ENCODE measurements at regions not wholly inside any gene's neighbourhood (a gene's known extent, or its start where the extent isn't known, plus 50 kb on each side); places are given as distances from the start of the nearest gene placed in this dataset.
"Not testable (repeated sequence)": the region's sequence is repeated elsewhere in the genome, so short reads cannot be mapped to it uniquely, and the experiment has no call there.

GRCh38 chr22:49519117-49519737 lies 308.4 kb downstream of the BRD1 start:
- no peak for DNase-seq

GRCh38 chr22:49518436-49518970 lies 309.2 kb downstream of the BRD1 start:
- DNase-seq: no peak

- no peak for DNase-seq
Measured at GRCh38 chr22:49517667-49518185, 309.9 kb downstream of the BRD1 start.

GRCh38 chr22:49517211-49517610 lies 310.5 kb downstream of the BRD1 start:
- DNase-seq: no peak

GRCh38 chr22:49515475-49515874 lies 312.2 kb downstream of the BRD1 start:
- no peak for DNase-seq

- DNase-seq: no peak
Measured at GRCh38 chr22:49514641-49515040, 313.0 kb downstream of the BRD1 start.

- no peak for DNase-seq
Measured at GRCh38 chr22:49514211-49514610, 313.5 kb downstream of the BRD1 start.

- DNase-seq: no peak
Measured at GRCh38 chr22:49513358-49513851, 314.3 kb downstream of the BRD1 start.

- DNase-seq: no peak
Measured at GRCh38 chr22:49512487-49513165, 315.0 kb downstream of the BRD1 start.

- DNase-seq: not testable (repeated sequence)
Measured at GRCh38 chr22:49511393-49512189, 316.1 kb downstream of the BRD1 start.

GRCh38 chr22:49510718-49511117 lies 317.0 kb downstream of the BRD1 start:
- no peak for DNase-seq

- DNase-seq: no peak
Measured at GRCh38 chr22:49509016-49509415, 318.7 kb downstream of the BRD1 start.

GRCh38 chr22:49508561-49508960 lies 319.1 kb downstream of the BRD1 start:
- DNase-seq: no peak

GRCh38 chr22:49507607-49508292 lies 319.9 kb downstream of the BRD1 start:
- DNase-seq: no peak

- DNase-seq: no peak
Measured at GRCh38 chr22:49506010-49506400, 321.7 kb downstream of the BRD1 start.

- no peak for DNase-seq
Measured at GRCh38 chr22:49505337-49506009, 322.2 kb downstream of the BRD1 start.

- no peak for DNase-seq
Measured at GRCh38 chr22:49503896-49504521, 323.7 kb downstream of the BRD1 start.

GRCh38 chr22:49503321-49503720 lies 324.4 kb downstream of the BRD1 start:
- no peak for DNase-seq

GRCh38 chr22:49502126-49502826 lies 325.4 kb downstream of the BRD1 start:
- DNase-seq: no peak

- DNase-seq: no peak
Measured at GRCh38 chr22:49500942-49501395, 326.7 kb downstream of the BRD1 start.

- no peak for DNase-seq
Measured at GRCh38 chr22:49500076-49500460, 327.6 kb downstream of the BRD1 start.
